Fibroblast of the conjunctiva (primary cell): ENCODE measurements at regions not wholly inside any gene's neighbourhood (a gene's known extent, or its start where the extent isn't known, plus 50 kb on each side); places are given as distances from the start of the nearest gene placed in this dataset.
"Not testable (repeated sequence)": the region's sequence is repeated elsewhere in the genome, so short reads cannot be mapped to it uniquely, and the experiment has no call there.

Experiments
- DNase-seq: peaks from one replicate; pipeline ENCODE4 v3.0.0-alpha.2; 2010; ENCODE audit warnings: low read depth

DNA sequence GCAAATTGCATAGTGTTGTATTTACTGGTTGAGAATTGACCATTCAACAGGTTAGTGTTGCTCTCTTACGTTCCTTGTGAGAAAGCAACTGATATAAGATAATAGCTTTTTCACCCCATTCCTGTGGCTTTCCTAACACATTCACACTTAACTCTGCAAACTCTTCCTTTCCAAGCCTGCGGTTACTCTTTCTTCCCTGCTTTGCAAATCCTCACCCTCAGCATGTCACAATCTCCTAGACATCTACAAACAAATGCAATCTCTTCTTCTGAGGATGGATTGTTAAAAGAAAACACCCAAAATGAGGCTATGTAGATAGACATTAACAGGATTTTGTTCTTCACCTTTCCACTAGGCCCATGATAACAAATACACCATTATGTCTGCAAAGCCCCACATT lies 771.7 kb upstream of the PCDH7 start:
- no peak for DNase-seq

DNA sequence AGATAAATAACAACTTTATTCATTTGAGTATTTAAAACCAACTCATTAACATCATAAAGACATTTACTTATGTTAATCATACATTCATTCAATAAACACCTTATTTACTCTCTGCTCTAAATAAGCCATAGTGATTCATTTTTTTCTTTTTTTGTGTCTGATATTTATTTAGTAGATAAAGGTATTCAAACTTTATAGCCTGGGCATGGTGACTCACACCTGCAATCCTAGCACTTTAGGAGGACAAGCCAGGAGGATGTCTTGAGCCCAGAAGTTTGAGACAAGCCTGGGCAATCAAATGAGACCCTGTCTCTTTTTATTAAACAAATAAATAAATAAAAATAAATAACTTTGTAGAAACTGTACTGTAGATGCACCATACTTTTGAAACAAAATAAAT lies 771.3 kb upstream of the PCDH7 start:
- DNase-seq = no peak

DNA sequence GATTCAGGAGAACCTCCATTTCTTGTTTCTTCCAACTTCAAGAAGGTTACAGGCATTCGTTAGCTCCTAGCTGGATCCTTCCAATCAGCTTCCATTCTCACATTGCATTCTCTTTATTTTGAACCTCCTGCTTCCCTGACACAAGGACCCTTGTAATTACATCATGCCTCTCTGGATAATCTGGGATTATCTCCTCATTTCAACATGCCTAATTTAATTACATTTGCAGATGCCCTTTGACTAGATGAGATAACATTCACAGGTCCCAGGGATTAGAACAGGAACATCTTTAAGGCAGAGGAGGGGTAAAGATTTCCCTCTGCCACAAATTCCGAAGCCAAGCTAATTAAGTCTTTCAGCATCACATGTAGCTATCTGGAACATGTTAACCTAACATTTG lies 753.8 kb upstream of the PCDH7 start:
- DNase-seq = no peak

- no peak for DNase-seq
Measured at GRCh38 chr4:29970626-29971025, 749.5 kb upstream of the PCDH7 start.

DNA sequence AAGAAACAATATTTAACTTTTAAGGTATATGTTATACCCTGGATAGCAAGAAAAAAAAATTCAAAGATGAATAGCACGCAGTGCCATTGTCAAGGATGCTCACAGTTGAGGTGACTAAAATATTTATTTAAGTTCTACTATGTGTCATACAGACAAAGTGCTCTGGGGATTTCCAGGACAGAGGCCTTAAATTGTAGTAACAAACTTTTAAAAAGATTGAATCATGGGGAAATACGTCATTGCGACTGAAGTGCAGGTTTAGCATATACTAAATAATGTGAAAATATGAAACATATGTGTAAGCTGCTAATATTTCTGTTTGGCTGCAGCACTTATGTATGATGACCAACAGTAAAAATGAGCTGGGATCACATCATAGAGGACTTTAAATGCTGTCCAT lies 748.0 kb upstream of the PCDH7 start:
- DNase-seq = no peak

DNA sequence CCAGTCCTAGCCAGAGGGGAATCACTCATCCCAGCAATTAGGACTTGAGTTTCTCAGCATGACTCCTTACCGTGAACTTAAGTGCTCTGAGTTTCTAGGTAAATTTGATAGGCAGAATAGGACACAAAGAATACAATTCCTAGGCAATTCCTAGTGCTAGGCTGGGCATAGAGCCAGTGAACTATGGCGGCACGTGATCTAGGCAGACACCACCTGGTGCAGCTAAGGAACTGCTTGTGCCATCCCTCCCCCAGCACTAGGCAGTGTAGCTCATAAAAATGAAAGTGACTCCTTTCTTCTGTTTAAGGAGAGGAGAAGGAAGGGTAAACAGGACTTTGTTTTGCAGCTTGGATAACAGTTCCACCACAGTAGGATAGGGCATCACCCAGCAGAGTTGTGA lies 736.3 kb upstream of the PCDH7 start:
- no peak for DNase-seq

- no peak for DNase-seq
Measured at GRCh38 chr4:30001628-30002027, 718.5 kb upstream of the PCDH7 start.

- no peak for DNase-seq
Measured at GRCh38 chr4:30002341-30002740, 717.8 kb upstream of the PCDH7 start.

DNA sequence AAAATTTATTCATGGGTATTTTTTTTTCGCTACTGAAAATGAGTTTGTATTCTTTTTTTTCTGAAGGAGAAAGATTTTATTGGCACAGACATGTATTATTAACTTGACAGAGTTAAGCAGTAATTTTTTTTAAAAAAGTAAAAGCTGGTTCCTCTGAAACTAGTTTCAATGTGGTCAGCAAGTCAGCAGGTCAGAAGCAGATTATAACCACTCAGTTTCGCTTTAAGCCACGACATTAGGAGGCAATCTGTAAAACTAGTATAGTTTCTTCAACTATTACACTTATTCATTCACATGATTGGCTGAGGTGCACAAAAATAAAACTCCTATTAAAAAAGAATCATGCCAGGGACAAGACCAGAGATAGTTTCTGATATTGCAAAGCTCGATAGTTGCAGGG lies 714.2 kb upstream of the PCDH7 start:
- no peak for DNase-seq

DNA sequence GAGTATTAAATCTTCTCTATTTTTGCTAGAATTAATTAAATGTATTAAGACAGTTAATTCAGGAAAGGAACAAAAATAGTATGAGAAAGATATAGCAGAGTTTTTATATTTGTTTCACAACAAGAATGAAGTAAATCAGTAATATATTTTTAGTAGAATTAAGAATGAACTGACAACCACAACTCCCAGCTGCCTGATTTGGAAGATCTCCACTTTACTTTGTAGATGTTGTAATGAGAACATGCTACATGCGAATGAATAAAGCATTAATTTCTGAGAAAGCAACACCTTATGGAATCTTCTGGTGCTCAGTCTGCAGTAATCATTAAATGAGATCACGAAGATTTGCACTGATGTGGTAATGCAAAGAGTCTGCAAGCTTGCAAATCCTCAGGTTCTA lies 695.6 kb upstream of the PCDH7 start:
- DNase-seq = no peak

DNA sequence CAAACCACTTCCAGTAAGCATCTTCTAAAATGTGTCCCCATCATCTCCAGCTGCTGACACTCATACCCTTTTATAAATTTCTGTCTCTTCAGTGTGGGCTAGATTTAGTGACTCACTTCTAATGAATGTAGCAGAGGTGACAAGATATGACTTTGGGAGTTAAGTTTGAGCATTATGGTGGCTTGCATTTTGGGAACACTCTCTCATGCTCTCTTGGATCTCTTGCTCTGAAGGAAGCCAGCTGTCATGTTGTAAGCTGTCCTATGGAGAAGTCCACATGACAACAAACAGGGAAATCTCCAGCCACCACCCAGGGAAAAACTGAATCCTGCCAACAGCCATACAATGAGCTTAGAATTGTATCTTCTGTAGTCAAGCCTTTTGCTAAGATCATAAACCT lies 691.3 kb upstream of the PCDH7 start:
- DNase-seq = no peak

- no peak for DNase-seq
Measured at GRCh38 chr4:30056016-30056766, 664.0 kb upstream of the PCDH7 start.

DNA sequence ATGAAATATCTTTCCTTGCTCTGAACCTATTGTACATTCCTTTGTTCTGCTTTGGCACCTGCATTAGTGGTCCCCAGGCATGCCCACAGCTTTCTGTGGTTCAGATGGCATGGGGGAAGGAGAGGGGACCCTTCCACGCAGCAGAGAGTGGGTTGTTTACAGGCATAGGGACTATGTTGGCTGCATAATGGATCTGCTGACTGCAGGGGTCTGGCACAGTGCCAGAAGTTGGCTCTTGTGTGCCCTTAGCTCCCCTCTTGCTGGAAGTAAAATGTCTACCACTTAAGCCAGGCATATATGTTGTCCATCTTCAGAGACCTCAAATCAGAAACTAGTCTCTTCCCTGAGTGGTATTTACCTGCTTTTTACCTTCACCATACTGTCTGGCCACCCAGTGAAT lies 651.9 kb upstream of the PCDH7 start:
- no peak for DNase-seq

DNA sequence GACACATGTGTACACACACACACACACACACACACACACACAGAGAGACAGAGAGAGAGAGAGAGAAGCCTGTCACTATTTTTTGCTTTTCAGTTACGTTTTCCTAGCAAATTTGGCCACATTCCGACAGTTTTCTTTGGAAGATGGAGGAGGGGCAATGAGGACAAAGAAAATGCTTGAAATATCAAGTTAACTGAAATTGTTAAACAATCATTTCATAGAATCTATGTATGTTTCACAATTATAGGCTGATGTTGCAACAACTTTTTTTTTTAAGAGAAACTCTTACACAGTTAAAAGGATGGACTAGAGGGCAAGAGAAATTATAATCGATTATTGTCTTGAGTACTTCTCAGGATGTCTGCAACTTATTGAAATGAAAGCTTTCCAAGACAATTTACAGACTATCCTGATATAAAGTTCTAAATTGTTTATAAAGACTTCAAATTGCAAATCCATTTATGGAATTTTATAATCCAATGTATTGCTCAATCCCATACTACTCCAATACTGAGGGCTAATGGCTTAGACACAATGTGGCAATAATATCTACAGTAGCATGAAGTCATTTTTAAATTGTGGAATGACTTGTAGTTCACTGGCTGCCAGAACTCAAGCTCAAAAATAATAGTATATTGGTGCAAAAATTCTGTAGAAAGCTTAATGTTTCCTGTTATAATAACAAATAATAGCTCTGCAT lies 647.0 kb upstream of the PCDH7 start:
- DNase-seq = no peak

DNA sequence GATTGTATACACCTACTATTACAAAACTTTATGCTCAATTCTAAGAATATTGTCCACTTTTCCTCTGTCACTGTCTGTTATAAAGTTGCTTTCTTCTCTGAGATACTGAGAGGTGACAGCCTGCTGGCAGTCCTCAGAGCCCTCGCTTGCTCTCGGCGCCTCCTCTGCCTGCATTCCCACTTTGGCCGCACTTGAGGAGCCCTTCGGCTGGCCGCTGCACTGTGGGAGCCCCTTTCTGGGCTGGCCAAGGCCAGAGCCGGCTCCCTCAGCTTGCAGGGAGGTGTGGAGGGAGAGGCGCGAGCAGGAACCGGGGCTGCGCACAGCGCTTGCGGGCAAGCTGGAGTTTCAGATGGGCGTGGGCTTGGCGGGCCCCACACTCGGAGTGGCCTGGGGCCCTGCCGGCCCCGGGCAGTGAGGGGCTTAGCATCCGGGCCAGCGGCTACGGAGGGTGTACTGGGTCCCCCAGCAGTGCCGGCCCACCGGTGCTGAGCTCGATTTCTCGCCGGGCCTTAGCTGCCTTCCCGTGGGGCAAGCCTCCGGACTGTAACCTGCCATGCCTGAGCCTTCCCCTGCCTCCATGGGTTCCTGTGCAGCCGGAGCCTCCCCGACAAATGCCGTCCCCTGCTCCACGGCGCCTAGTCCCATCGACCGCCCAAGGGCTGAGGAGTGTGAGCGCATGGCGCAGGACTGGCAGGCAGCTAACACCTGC lies 627.6 kb upstream of the PCDH7 start:
- DNase-seq = not testable (repeated sequence)

- DNase-seq = no peak
Measured at GRCh38 chr4:30094887-30095286, 625.3 kb upstream of the PCDH7 start.

DNA sequence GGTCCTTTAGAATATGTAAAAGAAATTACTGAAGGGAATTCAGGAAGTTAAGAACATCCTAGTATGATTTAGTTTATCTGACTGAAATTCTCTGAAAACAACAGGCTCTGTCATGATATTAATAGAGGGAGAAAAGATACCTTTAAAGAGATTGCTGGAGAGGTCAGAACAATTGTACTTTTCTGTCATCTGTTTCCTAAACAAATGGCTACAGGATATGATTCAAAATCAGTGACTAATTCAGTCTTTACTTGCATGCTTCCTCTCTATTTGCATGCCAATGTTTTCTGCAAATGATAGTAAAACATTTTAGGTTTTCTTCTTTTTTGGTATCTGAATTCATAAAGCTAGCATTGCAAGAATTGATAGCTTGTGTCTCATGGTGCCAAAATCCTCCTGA lies 616.7 kb upstream of the PCDH7 start:
- no peak for DNase-seq

- DNase-seq = peak; percentile 24
Measured at GRCh38 chr4:30116401-30116800, 603.8 kb upstream of the PCDH7 start.

DNA sequence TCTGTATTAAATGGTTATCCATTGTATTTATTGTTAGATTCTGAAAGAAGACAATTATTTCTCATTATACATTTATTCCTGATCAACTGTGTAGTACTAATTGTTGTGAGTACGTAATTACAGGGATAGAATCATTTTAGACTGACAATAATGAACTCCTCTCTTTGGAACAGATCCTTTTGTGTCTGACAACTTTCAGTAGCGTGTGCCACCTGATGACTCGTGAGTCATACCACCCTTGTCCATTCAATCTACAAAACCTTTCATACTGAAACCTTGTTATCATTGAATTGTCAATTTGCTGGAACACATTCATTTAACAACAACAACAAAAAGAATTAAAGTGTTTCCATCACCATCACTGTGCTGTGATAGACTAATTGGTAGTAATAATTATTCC lies 602.7 kb upstream of the PCDH7 start:
- DNase-seq = no peak

GRCh38 chr4:30122711-30123110 lies 597.5 kb upstream of the PCDH7 start:
- no peak for DNase-seq

GRCh38 chr4:30124621-30125020 lies 595.5 kb upstream of the PCDH7 start:
- DNase-seq = not testable (repeated sequence)

DNA sequence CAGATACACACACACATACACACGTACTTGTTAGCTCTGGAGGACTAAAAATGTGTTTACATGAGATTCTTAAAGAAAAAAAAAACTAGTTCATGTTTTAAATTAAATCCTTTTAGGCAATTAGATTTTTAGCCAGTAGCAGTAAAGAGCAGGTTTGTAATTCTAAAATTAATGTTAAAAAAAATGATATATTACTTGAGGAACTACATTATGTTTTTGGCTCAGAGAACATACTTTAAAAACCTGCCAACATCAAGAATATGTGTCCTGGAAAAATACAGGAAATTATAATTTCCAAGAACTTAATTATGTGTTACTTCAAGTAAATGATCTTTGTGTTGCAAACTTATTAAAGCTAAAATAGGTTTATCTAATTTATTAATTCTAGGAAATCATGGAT lies 594.3 kb upstream of the PCDH7 start:
- no peak for DNase-seq

GRCh38 chr4:30126351-30126750 lies 593.8 kb upstream of the PCDH7 start:
- no peak for DNase-seq
